Adrenal gland (tissue), 5 donors: ENCODE measurements at regions not wholly inside any gene's neighbourhood (a gene's known extent, or its start where the extent isn't known, plus 50 kb on each side); places are given as distances from the start of the nearest gene placed in this dataset.

Source experiments
- CTCF ChIP-seq, 6 experiments: fragments of 450-650 bp in 4 of 6; fragments of 200-600 bp in 2 of 6; sonication (generic) in 1 of 6; IDR thresholded peaks; 1 replicate in 5 of 6; 2 replicates in 1 of 6; pipeline versions ENCODE4 v1.5.1 to v1.8.0; 2016 to 2021; ENCODE audit warnings: antibody characterized with exemption in 6 of 6, mild to moderate bottlenecking in 2 of 6, moderate library complexity in 1 of 6
- POLR2A ChIP-seq, 2 donors: fragments of 450-650 bp; IDR thresholded peaks; one replicate each; pipeline ENCODE4 v1.6.1; 2017; ENCODE audit warnings: antibody characterized with exemption in 2 of 2, mild to moderate bottlenecking in 2 of 2, moderate library complexity in 1 of 2
- donor health status: DM: no; HTN: no; CAD: no.

GRCh38 chr2:133986081-133986837, 267.6 kb upstream of the MGAT5 start:
- no peak for TF ChIP-seq CTCF (IDR thresholded peaks at IDR 0.05)
- TF ChIP-seq POLR2A (IDR thresholded peaks at IDR 0.05) = peak in 1 of 2 donors; percentile 42
